HG03196 (cell line): ENCODE measurements at regions not wholly inside any gene's neighbourhood (a gene's known extent, or its start where the extent isn't known, plus 50 kb on each side); places are given as distances from the start of the nearest gene placed in this dataset.
"Not testable (repeated sequence)": the region's sequence is repeated elsewhere in the genome, so short reads cannot be mapped to it uniquely, and the experiment has no call there.

Source experiments
- ATAC-seq: cut with Tn5 transposase; IDR thresholded peaks from one replicate; pipeline ENCODE4 v1.9.1; 2021; ENCODE audit not compliant: unreplicated experiment

DNA sequence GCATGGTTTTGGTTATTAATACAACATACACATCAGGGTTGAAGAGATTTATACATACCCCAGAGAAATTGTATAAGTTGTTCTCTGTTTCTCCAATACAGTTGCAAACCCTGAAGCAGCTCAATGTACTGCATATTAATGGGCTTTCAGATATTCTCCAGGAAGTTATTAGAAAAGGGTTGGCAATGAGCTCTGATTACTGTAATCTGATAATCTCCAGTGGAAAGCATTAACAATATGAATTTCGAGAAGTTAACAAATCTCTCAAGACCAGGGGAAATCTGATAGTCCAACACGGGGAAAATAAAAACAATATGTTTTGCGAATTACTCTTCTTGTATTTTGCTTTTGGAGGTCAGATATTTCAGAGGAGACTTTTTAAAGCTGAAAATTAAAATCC lies 950.1 kb downstream of the TBL1XR1 start:
- no peak for ATAC-seq

DNA sequence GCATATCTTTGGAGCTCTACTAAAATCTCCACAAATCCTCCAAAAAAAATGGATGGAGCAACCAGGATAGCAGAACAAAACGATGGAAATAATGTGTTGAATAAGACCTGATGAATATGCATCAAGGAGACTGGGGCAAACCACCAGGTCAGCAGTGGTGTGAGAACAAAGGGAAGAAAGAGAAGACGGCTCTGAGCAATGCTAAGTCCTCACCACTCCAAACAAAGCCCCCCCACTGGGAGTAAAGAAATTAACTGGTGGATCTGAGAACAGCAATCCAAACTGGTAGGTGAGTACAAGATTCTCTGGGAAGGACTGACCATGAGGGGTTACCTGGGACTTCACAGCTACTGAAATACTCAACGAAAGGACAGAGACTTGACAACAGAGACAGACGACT lies 977.3 kb downstream of the TBL1XR1 start:
- no peak for ATAC-seq

DNA sequence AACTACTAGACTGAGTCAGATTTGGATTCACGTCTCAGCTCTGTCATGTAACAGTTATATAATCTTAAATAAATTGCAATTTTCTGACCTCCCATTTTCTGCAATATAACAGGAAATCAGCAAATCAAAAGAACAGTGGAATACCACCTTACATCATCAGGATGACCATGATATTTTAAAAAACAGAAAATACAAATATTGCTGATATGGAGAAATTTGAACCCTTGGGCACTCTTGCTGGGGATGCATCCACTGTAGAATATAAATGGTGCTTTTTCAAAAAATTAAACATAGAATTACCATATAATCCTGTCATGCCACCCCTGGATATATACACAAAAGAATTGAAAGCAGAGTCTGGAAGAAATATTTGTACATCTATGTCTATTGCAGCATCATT lies 982.5 kb downstream of the TBL1XR1 start:
- ATAC-seq, result no peak

DNA sequence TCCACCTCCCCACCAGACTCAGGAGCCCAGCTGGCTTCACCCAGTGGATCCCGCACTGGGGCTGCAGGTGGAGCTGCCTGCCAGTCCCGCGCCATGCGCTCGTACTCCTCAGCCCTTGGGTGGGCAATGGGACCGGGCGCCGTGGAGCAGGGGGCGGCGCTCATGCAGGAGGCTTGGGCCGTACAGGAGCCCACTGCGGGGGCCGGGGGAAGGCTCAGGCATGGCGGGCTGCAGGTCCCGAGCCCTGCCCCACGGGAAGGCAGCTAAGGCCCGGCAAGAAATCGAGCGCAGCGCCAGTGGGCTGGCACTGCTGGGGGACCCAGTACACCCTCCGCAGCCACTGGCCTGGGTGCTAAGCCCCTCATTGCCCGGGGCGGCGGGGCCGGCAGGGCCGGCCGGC lies 984.0 kb downstream of the TBL1XR1 start:
- not testable (repeated sequence) for ATAC-seq

DNA sequence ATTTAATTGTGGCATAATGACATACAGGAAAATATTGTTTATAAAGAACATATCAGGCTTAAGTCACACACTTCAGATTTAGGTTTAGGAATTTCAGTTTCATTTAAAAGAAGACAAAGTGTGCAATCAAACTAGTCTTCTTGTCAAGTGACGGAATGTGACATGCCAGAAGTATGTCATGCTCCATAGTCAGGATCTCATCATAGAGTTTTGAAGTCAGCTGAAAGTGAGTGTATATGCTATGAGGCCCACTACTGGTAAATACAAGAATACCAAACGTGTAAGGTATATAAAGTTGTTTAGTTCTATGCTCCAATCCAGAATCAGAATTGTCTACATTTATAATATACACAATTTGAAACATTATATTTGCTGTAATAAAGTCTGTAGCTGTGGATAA lies 988.4 kb downstream of the TBL1XR1 start:
- ATAC-seq, result no peak

DNA sequence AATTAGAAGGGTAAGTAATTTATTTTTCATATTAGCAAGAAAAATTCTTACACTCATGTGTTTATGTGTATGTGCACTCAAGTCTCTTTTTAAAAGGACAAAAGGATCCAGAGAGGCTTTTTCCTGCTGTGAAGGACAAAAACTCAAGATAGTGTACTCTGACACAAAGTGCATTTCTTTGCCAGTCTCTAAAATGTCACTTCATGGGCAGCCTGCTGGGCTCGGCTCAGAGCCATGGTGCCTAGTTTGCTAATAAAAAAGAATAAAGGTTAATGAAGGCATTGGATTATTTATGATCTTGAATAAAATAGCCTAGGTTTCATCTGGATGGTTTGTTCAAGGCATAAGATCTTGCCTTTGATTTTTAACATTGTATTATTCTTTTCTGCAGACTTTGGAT lies 989.0 kb downstream of the TBL1XR1 start:
- no peak for ATAC-seq

DNA sequence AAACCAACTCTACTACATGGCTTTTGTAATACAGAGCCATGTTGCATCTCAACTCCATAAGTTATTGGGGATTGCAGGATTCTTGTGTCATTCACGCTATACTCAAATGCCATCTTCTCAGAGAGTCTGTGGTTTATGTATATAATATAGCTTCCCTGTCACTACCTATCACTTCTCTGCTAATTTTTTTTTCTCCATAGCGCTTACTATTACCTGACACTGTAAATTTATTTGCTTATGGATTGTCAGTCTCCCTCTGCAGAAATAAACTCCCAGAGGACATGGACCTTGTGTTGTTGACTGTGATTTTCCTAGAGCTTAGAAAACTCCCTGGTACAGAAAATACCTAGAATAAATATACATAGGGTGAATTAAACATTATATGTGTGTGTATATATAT lies 990.5 kb downstream of the TBL1XR1 start:
- no peak for ATAC-seq

DNA sequence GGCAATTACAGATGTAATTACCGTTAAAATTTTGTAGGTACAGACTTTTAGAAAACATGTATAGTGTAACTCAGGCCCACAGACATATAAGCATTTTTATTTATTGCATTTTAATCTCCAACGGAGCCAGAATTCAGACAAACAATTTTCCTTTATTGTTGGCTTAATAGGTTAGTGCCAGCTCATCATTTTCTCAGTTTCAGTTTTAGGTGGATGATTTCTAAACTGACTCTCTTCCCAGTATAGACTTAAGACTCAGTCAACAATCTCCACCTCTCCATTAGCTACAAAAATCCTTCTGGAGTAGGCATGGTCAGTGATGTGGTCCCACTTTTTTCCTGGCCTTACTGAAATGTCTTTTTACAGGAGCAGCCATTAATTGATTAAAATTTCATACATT lies 994.6 kb downstream of the TBL1XR1 start:
- no peak for ATAC-seq

DNA sequence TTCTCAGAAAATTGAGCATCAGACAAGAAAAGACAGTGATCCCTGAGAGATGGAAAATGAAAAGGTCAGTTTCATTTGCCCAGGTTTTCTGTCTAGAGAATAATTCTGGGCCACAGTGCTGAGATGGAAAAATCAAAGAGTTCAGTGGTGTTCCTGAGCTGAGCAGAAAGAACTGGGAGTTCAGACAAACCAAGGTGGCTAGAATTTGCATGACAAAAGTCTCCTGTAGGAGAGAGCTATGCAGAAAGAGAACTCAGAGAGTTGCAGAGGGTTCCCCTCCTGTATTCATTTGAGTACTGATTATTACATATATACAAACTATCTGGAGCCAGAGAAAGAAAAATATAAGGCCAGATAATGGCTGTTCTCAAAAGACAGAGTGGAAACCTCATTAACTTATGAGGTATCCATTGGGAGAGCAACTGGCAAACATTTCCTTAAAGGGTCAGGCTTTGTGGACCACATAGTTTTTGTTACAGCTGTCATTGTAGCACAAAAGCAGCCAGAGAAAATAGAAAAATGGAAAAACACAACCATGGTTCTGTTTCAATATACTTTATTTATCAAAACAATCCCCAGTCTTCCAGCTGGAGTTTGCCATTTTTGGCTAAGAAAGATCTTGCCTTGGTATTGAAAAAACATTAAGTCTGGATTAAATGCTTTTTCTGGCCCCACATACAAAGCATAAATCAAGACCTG lies 1004.1 kb downstream of the TBL1XR1 start:
- ATAC-seq, result no peak

DNA sequence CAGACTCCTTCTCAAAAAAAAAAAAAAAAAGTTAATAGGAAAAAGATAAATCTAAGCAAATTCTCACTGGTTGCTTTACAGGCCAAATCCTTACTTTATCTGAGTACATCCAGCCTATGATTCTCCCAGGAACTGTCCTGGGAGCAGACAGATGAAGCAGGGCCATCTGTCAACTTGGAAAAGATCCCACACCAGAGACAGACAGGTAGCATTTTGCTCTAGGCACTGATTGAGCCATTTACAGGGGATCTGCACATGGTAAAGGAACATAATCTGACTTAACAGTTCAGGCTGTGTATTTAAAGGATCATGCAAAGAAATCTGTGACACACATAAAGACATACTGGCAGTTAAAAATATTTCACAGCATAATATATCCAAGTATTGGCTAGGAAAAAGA lies 1006.5 kb downstream of the TBL1XR1 start:
- no peak for ATAC-seq

DNA sequence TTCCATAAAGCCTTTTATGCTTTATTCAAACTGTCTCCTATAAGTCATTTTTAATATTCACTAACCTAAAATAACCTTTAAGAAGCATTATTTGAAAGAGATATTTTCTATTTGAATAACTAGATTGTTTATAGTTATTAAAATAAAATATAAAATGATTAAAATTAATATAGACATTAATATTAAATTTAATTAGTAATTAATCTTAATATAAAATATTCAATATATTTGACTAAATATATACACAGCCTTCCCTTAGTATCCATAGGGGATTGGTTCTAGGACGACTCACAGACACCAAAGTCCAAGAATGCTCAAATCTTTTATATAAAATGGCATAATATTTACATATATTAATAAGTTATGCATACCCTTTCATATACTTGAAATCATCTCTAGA lies 1014.1 kb downstream of the TBL1XR1 start:
- ATAC-seq, result no peak

DNA sequence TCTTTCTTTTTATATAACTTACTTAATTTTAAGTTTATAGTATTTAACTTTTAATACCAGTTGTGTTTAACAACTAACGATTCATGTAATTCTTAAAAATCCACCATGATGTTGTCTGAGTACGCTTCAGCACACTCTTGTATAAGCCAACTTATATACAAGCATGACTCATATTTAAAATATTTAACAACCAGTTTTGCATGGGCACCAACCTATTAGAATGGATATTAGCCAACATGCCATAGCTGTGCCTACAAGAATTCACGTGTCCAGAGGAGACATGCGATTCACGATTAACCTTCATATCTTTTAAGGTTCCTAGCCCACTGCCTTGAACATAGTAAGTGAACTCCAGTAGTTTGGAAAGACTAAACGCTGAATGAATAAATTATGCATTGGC lies 1023.2 kb downstream of the TBL1XR1 start:
- ATAC-seq, result no peak

DNA sequence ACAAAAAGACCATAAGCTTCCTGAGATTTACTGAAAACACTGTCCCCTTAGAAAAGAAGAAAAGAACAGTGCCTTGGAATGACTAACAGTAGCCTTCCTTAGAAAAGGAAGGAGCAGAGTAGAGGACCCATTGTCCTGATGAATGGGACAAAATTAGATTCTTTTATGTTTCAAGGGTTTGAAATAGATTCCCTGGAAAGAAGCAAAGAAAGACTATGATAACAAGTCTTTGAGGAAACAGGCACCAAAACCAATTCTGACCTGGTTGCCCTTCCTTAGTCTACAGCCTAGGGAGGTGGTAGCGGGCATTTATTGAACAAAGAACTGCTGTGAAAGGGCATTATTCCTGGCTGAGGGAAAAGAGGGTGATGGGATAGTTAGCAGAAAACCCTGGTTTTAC lies 1024.8 kb downstream of the TBL1XR1 start:
- ATAC-seq, result no peak

DNA sequence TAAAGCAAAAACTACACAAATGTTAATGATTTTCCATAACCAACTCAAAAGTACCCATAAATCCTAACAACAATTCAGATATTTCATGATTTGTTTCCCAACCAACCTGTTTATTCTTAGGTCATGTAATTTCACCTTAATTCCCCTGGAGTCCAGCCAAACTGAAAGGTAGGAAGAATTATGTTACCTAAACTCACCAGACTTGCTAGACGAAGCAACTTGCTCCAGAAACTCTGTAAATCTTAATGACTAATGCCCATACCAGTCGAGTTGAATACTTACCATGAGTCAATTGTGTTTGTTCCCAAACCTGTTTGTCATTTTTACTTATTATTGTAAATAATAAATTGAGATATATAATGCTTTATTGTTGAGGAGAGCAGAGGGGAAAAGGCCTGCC lies 1030.0 kb downstream of the TBL1XR1 start:
- no peak for ATAC-seq

DNA sequence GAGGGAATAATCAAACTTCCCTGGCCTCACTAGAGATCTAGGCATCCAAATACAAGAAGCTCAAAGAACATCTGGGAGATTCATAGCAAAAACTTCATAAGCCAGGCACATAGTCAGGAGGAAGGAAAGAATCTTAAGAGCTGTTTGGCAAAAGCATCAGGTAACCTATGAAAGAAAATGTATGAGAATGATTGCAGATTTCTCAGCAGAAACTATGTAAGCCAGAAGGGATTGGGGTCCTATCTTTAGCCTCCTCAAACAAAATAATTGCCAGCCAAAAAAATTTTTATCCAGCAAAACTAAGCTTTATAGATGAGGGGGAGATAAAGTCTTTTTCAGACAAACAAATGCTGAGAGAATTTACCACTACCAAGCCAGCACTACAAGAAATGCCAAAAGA lies 1036.3 kb downstream of the TBL1XR1 start:
- no peak for ATAC-seq

DNA sequence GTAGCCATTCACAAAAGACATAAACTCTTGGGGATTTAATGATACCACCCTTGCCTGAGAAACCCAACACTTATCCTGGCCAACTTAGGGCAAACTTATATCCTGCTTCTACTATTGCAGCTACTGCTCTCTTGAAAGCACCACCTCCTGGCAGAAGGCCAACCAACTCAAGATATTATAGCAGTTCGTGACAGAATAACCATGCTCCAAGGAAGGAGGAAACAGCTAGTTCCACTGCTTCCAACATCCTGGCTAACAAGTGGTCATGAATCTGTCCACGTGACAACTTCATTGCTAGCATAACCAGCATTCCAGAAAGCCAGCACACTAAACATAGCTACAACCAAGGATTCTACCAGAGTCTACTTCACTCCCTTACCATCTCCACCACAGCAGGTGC lies 1037.5 kb downstream of the TBL1XR1 start:
- no peak for ATAC-seq

DNA sequence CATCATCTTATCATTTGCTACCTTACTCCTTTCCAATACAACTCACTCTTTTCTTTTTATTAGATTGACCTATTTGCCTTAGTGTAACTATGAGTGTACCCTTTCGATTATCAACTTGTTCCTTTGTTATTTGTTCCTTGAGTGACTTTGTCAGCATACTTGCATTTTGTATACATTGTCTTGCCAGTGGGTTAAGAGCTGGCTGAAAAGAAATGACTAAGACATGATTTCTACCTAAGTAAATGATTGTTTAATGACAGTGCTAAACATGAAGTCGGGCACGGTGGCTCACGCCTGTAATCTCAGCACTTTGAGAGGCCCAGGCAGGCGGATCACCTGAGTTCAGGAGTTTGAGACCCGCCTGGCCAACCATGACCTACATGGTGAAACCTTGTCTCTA lies 1042.3 kb downstream of the TBL1XR1 start:
- ATAC-seq, result no peak

DNA sequence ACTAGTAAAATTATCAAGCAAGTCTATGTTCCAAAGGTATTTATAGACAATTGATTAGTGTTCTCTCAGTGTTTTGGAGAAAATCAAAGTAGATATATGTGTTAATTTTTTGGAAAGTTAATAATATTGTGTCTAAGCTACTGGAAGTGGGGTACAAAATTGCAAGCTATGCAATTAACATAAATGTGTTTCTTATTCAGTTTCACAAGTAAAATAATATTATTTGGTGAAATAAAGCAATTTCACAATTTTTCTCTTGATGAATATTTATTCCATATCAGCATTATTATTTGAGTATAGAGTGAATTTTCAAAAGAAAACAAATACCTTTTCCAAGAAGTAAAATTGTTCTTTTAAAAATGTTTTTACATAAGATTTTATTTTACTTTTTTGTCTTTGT lies 1047.7 kb downstream of the TBL1XR1 start:
- ATAC-seq, result no peak

DNA sequence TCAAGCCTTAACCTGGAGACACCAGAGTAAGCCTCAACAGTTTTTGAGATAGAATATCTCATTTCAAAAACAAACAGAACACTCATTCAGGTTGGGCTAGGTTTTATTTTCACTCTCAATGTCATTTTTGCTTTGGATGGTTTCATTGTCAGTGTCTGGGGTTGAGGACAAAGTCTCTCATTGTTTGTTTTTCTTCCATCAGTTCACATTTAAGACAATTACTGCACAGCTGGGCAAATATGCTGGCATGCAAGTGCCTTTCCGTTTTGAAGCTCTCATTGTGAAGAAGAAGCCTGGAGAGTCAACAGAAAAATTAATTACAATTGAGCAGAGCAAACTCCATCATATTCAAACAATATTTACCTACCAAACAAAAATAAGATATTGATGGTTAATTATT lies 1050.0 kb downstream of the TBL1XR1 start:
- ATAC-seq, result no peak

DNA sequence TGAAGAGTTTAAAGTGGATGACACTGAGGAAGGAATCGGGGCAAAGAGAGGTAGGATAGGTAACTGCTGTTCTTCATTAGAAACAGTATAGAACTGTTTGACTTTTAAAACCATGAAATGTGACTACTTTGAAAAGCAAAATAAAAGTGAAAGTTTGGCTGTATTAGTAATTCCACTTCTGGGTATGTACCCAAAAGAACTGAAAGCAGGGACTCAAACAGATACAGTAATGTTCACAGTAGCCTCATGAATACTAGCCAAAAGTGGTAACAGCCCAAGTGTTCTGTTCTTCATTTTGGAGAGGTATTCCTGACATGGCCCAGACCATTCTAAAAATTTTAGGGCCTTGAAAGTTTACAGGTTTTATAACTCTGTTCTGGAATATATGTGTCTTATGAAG lies 1055.4 kb downstream of the TBL1XR1 start:
- ATAC-seq, result no peak

DNA sequence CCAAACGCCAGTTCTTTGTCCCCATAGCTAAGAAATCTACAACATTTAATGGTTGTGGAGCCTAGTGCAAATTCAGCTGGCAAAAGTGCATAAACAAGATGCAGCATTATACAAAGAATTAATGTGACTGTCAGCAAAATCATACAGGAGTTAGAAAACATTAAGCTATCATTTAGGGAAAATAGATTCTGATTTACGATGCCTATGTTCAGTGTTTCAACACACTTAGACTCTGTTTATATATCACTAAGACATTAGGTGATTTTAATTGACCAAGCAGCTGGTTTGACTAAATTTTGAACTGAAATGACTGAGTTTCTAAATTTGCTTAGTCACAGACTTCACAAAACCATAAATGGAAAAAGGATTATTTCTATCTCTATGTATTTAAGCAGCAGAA lies 1076.8 kb downstream of the TBL1XR1 start:
- no peak for ATAC-seq

DNA sequence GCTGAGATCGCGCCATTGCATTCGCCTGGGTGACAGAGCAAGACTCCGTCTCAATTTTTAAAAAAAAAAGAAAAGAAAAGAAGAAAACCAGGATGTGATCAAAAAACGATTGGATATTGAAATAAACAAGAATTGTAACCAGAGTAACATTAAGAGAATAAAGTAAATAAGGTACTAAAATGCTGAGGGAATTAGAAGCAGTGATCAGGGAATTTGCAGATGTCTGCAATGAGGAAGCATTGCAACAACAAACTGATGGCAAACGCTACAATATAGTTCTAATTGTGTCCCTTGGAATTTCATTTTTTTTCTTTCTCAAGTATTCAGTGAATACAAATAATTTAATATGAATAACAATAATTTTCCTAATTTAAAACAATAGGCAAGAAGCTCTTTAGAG lies 1077.5 kb downstream of the TBL1XR1 start:
- no peak for ATAC-seq

DNA sequence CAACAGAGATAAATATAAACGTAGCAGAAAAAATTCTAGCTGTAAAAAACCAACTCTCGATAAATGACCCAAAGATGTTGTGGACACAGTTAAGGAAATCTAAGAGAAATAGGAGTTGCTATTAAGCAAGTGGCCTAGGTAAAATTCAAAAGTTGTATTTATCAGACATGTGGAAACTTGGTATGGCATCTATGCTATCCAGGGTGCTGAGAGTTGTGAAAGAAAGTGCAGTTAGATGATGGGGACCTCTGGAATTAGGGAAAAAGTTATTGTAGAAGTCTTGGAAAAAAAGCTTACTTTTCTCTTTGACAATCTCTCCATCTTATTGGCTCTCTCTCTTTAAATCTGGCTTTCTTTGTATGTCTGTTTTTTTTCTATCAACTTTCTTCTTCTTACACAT lies 1090.9 kb downstream of the TBL1XR1 start:
- no peak for ATAC-seq

DNA sequence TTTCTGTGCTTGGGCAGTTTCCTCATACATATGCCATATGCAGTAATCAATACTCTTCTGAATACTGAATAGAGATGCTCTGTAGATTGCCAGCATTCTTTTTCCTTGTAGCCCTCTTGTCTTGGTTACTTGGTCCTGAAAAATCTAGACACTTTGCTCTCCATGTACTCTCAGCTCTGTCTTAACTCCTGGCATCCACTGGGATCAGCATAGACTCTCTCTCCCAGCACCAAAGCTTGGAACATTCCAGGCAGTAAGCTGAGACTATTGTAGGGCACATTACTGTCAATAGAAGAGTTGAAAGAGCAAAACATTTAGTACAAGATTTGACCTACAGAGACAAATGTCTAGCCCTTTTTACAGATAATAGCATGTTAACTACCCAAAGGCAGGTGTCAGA lies 1100.3 kb downstream of the TBL1XR1 start:
- ATAC-seq, result no peak
